ENCODE measurements at regions not wholly inside any gene's neighbourhood (a gene's known extent, or its start where the extent isn't known, plus 50 kb on each side); places are given as distances from the start of the nearest gene placed in this dataset.

- DNase-seq, result no peak
Measured at GRCh38 chr6:169854813-169855212, 103.4 kb downstream of the ERMARD start.

- DNase-seq, result no peak
Measured at GRCh38 chr6:169854083-169854725, 102.8 kb downstream of the ERMARD start.

GRCh38 chr6:169853196-169854082 is 102.0 kb downstream of the ERMARD start:
- no peak for DNase-seq

GRCh38 chr6:169852504-169853195 is 101.2 kb downstream of the ERMARD start:
- DNase-seq, result no peak

GRCh38 chr6:169851641-169852503 is 100.5 kb downstream of the ERMARD start:
- DNase-seq, result no peak

- DNase-seq, result no peak
Measured at GRCh38 chr6:169850746-169851145, 99.3 kb downstream of the ERMARD start.

- DNase-seq, result no peak
Measured at GRCh38 chr6:169850154-169850553, 98.7 kb downstream of the ERMARD start.

GRCh38 chr6:169849396-169849795 is 98.0 kb downstream of the ERMARD start:
- DNase-seq, result no peak

GRCh38 chr6:169848946-169849345 is 97.5 kb downstream of the ERMARD start:
- DNase-seq, result no peak

GRCh38 chr6:169847901-169848311 is 96.5 kb downstream of the ERMARD start:
- DNase-seq, result no peak

GRCh38 chr6:169847141-169847674 is 95.8 kb downstream of the ERMARD start:
- DNase-seq, result no peak

GRCh38 chr6:169846286-169847056 is 95.0 kb downstream of the ERMARD start:
- no peak for DNase-seq

- no peak for DNase-seq
Measured at GRCh38 chr6:169845426-169846285, 94.2 kb downstream of the ERMARD start.

- no peak for DNase-seq
Measured at GRCh38 chr6:169844946-169845345, 93.5 kb downstream of the ERMARD start.

- no peak for DNase-seq
Measured at GRCh38 chr6:169843991-169844390, 92.6 kb downstream of the ERMARD start.

GRCh38 chr6:169843110-169843509 is 91.7 kb downstream of the ERMARD start:
- no peak for DNase-seq

- DNase-seq, result no peak
Measured at GRCh38 chr6:169841907-169842606, 90.6 kb downstream of the ERMARD start.

GRCh38 chr6:169841251-169841650 is 89.8 kb downstream of the ERMARD start:
- no peak for DNase-seq

GRCh38 chr6:169839898-169840631 is 88.6 kb downstream of the ERMARD start:
- DNase-seq, result no peak

All from hematopoietic multipotent progenitor cell treated with erythropoietin and hydrocortisone succinate and interleukin-3 and kit ligand, for 8 days (in vitro differentiated cells).